ENCODE measurements at regions not wholly inside any gene's neighbourhood (a gene's known extent, or its start where the extent isn't known, plus 50 kb on each side); places are given as distances from the start of the nearest gene placed in this dataset.

DNA sequence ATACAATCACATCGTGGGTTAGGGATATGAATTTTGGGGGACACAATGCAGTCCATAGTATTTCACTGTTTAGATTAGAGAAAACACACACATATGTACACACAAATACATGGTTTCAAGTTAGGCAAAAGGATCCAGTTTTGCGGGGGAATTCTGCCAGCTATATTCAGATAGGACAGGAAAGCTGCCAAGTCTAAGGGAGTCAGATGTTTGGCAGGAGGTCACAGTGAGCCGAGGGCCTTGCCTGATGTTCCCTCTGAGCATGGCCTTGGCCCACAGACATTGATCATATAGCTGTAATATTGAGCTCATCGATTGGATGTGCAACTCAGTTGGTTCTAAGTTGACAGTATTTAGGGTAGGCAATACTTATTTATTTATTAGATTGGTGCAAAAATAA, 122.8 kb downstream of the ADRA2A start:
- Histone ChIP-seq H3K9me3 (no peaks in the 10 kb centered on the region), H3K36me3 (no peaks in the 10 kb centered on the region), H3K4me1 (no peaks in the 10 kb centered on the region), H3K27ac (no peak overlapping the region), H3K4me3 (no peak overlapping the region), H3K27me3 (no peaks in the 10 kb centered on the region)
- TF ChIP-seq, protein P1, sequence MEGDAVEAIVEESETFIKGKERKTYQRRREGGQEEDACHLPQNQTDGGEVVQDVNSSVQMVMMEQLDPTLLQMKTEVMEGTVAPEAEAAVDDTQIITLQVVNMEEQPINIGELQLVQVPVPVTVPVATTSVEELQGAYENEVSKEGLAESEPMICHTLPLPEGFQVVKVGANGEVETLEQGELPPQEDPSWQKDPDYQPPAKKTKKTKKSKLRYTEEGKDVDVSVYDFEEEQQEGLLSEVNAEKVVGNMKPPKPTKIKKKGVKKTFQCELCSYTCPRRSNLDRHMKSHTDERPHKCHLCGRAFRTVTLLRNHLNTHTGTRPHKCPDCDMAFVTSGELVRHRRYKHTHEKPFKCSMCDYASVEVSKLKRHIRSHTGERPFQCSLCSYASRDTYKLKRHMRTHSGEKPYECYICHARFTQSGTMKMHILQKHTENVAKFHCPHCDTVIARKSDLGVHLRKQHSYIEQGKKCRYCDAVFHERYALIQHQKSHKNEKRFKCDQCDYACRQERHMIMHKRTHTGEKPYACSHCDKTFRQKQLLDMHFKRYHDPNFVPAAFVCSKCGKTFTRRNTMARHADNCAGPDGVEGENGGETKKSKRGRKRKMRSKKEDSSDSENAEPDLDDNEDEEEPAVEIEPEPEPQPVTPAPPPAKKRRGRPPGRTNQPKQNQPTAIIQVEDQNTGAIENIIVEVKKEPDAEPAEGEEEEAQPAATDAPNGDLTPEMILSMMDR (IDR thresholded peaks at IDR 0.05) = no peak
- 60% methylated on average over 4 of the region's 4 CpGs for WGBS
- DNase-seq (ENCODE audit: low spot score in 2 of 2) = no peak

DNA sequence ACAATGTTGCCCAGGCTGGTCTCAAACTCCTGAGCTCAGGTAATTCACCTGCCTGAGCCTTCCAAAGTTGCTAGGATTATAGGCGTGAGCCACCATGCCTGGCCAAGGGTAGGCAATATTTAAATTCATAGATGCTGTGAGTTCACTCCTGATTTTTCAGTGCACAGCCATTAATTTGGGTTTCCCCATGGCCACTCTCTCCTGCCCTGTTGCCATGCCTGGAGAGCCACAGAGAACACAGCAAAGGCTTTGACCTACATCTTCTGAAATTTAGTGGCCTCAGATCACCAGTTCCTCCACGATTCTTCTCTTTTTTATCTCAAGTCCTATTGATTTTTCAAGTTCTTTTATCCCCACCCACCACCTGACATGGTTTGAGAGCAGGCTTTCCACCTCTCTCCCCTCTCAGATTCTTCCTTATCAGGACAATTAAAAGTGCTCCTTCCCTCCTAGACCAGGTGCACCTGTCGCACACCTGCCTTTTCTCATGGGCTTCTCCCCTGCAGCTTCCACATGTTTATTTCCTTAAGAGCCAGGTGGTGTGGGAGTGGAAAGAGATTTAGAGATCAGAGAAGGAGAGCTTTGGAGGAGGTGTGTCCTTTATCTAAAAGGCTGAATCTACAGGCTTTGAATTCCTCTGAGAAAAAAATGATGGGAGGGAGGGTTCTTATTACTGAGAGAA, 123.8 kb downstream of the ADRA2A start:
- 56% methylated on average over 3 of the region's 3 CpGs for WGBS
- no peaks in the 10 kb centered on the region for H3K27me3 ChIP-seq
- no peaks in the 10 kb centered on the region for H3K36me3 ChIP-seq
- H3K4me1 ChIP-seq = no peaks in the 10 kb centered on the region
- TF ChIP-seq, protein P1 (IDR thresholded peaks at IDR 0.05) = no peak
- TF ChIP-seq EP300 (IDR thresholded peaks at IDR 0.05) (no peak), POLR2A (IDR thresholded peaks at IDR 0.05) (no peak), POLR2AphosphoS5 (IDR thresholded peaks at IDR 0.05) (no peak)
- DNase-seq (ENCODE audit: low spot score in 2 of 2) = no peak
- no peak overlapping the region for H3K27ac ChIP-seq
- no peak overlapping the region for H3K4me3 ChIP-seq
- no peaks in the 10 kb centered on the region for H3K9me3 ChIP-seq

DNA sequence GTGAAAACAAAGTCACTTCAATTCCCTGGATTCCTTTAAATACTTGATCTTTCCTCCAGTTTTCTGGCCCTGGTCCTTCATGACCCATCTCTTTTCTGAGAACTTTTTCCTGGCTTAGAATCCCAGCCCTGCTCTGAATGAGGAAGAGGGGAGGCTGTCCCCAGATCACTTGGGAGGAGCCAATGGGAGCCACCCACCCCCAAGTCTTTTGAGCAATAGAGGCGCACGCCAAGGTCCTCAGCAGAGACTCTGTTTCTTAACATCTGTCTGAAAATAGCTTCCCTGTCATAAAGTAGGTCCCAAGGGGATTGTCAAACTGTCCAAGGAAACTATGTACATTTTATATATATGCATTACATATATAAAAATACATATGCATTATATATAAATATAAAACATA, 126.8 kb downstream of the ADRA2A start:
- no peak for DNase-seq (ENCODE audit: low spot score in 2 of 2)
- Histone ChIP-seq H3K36me3 (no peaks in the 10 kb centered on the region), H3K4me3 (no peak overlapping the region), H3K27ac (no peak overlapping the region), H3K4me1 (no peaks in the 10 kb centered on the region), H3K27me3 (peaks cover 1% of the 10 kb centered on the region), H3K9me3 (no peaks in the 10 kb centered on the region)
- TF ChIP-seq, protein P1 (IDR thresholded peaks at IDR 0.05) = no peak
- no peak for TF ChIP-seq POLR2A (IDR thresholded peaks at IDR 0.05)
- no peak for TF ChIP-seq POLR2AphosphoS5 (IDR thresholded peaks at IDR 0.05)
- no peak for TF ChIP-seq EP300 (IDR thresholded peaks at IDR 0.05)
- WGBS = 78% methylated on average over 2 of the region's 2 CpGs

DNA sequence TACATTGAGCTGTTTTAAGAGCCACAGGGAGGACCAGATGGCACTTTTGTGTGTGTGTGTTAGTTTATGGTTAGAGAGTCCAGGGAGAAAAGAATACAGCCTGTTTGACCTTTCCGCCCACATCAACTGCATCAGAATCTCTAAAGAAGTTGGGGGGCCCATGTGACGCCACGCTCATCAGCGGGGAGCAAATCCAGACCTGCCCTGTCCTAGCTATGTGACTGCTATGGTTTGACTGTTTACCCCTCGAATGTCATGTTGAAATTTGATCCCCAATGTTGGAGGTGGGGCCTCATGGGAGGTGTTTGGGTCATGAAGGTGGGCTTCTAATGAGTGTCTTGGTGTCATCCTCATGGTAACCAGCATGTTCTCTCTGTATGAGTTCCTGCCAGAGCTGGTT, 128.0 kb downstream of the ADRA2A start:
- no peak overlapping the region for H3K4me3 ChIP-seq
- H3K9me3 ChIP-seq = no peaks in the 10 kb centered on the region
- no peak for TF ChIP-seq POLR2A (IDR thresholded peaks at IDR 0.05)
- TF ChIP-seq, protein P1 (IDR thresholded peaks at IDR 0.05) = no peak
- H3K4me1 ChIP-seq = no peaks in the 10 kb centered on the region
- no peaks in the 10 kb centered on the region for H3K36me3 ChIP-seq
- no peak overlapping the region for H3K27ac ChIP-seq
- DNase-seq (ENCODE audit: low spot score in 2 of 2) = no peak
- WGBS = 56% methylated on average over 5 of the region's 5 CpGs
- peaks cover 2% of the 10 kb centered on the region for H3K27me3 ChIP-seq

DNA sequence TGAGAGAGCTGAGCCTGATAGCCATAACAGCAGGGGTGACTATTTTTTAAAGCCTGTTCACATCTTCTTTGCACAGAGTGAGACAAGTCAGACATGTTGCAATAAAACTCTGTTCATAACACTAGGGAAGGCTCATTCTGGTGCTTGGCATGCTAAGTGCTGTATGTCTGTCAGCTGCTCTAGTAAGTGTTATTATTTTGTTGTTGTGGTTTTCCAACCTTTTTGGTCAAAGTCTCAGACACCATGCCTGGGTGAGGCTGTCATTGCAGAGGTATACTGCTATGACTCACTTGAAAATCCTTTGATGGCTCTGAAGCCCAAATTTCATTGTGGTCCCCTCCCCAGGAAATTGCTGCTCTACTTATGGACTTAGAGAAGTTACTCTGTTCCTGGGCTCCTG, 129.7 kb downstream of the ADRA2A start:
- TF ChIP-seq, protein P1 (IDR thresholded peaks at IDR 0.05) = no peak
- no peak for TF ChIP-seq POLR2A (IDR thresholded peaks at IDR 0.05)
- no peak for TF ChIP-seq EP300 (IDR thresholded peaks at IDR 0.05)
- TF ChIP-seq POLR2AphosphoS5 (IDR thresholded peaks at IDR 0.05) = no peak

More for the DNA sequence above, 129.7 kb downstream of the ADRA2A start:
- no peak for DNase-seq (ENCODE audit: low spot score in 2 of 2)
- Histone ChIP-seq H3K4me1 (no peaks in the 10 kb centered on the region), H3K9me3 (no peaks in the 10 kb centered on the region), H3K27me3 (peaks cover 2% of the 10 kb centered on the region), H3K4me3 (no peak overlapping the region), H3K36me3 (no peaks in the 10 kb centered on the region), H3K27ac (no peak overlapping the region)
